Neural cell (in vitro differentiated cells): ENCODE measurements at regions not wholly inside any gene's neighbourhood (a gene's known extent, or its start where the extent isn't known, plus 50 kb on each side); places are given as distances from the start of the nearest gene placed in this dataset.

Experiments
- CTCF ChIP-seq: fragments of 450-650 bp; IDR thresholded peaks from 2 replicates; pipeline ENCODE4 v1.5.1; 2014; ENCODE audit warnings: antibody characterized with exemption, mild to moderate bottlenecking, moderate library complexity; ENCODE audit not compliant: poor library complexity, severe bottlenecking
- EP300 ChIP-seq: fragments of 450-650 bp; conservative IDR thresholded peaks from 2 replicates; pipeline ENCODE4 v1.6.1; 2014; ENCODE audit warnings: antibody characterized with exemption, mild to moderate bottlenecking, moderate library complexity; ENCODE audit not compliant: poor library complexity, severe bottlenecking
- EZH2 ChIP-seq: fragments of 200-600, 300-800 bp; shearing (Covaris generic), sonication (generic); IDR thresholded peaks from 2 replicates; pipeline ENCODE4 v1.6.1; 2014; ENCODE audit warnings: antibody characterized with exemption, low read length, borderline replicate concordance, mild to moderate bottlenecking; ENCODE audit not compliant: insufficient read depth, poor library complexity, severe bottlenecking
- MXI1 ChIP-seq: fragments of 450-650 bp; conservative IDR thresholded peaks from 2 replicates; pipeline ENCODE4 v1.6.1; 2014; ENCODE audit warnings: antibody characterized with exemption, mild to moderate bottlenecking; ENCODE audit not compliant: poor library complexity, severe bottlenecking
- POLR2AphosphoS5 ChIP-seq: IDR thresholded peaks from 2 replicates; pipeline ENCODE4 v1.6.1; 2012
- RAD21 ChIP-seq: fragments of 450-650 bp; conservative IDR thresholded peaks from 2 replicates; pipeline ENCODE4 v1.6.1; 2014; ENCODE audit warnings: antibody characterized with exemption, mild to moderate bottlenecking, moderate library complexity
- TF ChIP-seq, protein P1 (sequence below): IDR thresholded peaks from 2 replicates; pipeline ENCODE4 v1.6.1; 2012; ENCODE audit warnings: borderline replicate concordance

GRCh38 chr18:75497576-75498235 lies 70.2 kb upstream of the SMIM21 start:
- TF ChIP-seq CTCF (no peak), EZH2 (no peak), POLR2AphosphoS5 (no peak), MXI1 (no peak), EP300 (no peak), RAD21 (no peak)
- TF ChIP-seq, protein P1, sequence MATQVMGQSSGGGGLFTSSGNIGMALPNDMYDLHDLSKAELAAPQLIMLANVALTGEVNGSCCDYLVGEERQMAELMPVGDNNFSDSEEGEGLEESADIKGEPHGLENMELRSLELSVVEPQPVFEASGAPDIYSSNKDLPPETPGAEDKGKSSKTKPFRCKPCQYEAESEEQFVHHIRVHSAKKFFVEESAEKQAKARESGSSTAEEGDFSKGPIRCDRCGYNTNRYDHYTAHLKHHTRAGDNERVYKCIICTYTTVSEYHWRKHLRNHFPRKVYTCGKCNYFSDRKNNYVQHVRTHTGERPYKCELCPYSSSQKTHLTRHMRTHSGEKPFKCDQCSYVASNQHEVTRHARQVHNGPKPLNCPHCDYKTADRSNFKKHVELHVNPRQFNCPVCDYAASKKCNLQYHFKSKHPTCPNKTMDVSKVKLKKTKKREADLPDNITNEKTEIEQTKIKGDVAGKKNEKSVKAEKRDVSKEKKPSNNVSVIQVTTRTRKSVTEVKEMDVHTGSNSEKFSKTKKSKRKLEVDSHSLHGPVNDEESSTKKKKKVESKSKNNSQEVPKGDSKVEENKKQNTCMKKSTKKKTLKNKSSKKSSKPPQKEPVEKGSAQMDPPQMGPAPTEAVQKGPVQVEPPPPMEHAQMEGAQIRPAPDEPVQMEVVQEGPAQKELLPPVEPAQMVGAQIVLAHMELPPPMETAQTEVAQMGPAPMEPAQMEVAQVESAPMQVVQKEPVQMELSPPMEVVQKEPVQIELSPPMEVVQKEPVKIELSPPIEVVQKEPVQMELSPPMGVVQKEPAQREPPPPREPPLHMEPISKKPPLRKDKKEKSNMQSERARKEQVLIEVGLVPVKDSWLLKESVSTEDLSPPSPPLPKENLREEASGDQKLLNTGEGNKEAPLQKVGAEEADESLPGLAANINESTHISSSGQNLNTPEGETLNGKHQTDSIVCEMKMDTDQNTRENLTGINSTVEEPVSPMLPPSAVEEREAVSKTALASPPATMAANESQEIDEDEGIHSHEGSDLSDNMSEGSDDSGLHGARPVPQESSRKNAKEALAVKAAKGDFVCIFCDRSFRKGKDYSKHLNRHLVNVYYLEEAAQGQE = no peak
